ENCODE measurements at regions not wholly inside any gene's neighbourhood (a gene's known extent, or its start where the extent isn't known, plus 50 kb on each side); places are given as distances from the start of the nearest gene placed in this dataset.

GRCh38 chr6:108795814-108796213 is 52.4 kb upstream of the ARMC2 start:
- Histone ChIP-seq H3K9me3 (no peaks in the 10 kb centered on the region), H3K4me1 (peaks cover 0 to 10% (median 0%) of the 10 kb centered on the region in 4 donors), H3K27me3 (no peaks in the 10 kb centered on the region), H3K27ac (no peak overlapping the region), H3K4me3 (no peak overlapping the region), H3K36me3 (no peaks in the 10 kb centered on the region)
- TF ChIP-seq POLR2A (IDR thresholded peaks at IDR 0.05) (no peak), POLR2AphosphoS5 (IDR thresholded peaks at IDR 0.05) (no peak), EP300 (IDR thresholded peaks at IDR 0.05; ENCODE audit: low read depth) (no peak)
- TF ChIP-seq, protein P1, sequence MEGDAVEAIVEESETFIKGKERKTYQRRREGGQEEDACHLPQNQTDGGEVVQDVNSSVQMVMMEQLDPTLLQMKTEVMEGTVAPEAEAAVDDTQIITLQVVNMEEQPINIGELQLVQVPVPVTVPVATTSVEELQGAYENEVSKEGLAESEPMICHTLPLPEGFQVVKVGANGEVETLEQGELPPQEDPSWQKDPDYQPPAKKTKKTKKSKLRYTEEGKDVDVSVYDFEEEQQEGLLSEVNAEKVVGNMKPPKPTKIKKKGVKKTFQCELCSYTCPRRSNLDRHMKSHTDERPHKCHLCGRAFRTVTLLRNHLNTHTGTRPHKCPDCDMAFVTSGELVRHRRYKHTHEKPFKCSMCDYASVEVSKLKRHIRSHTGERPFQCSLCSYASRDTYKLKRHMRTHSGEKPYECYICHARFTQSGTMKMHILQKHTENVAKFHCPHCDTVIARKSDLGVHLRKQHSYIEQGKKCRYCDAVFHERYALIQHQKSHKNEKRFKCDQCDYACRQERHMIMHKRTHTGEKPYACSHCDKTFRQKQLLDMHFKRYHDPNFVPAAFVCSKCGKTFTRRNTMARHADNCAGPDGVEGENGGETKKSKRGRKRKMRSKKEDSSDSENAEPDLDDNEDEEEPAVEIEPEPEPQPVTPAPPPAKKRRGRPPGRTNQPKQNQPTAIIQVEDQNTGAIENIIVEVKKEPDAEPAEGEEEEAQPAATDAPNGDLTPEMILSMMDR (IDR thresholded peaks at IDR 0.05), result no peak
- in situ Hi-C loops (cut with MboI; ENCODE audit: low pct_ligation_motif_present in 1 of 4, low pct_unique_long_range_greater_than_20kb in 1 of 4, low sequenced_read_pairs in 3 of 4), result no loop called here
- WGBS, 2 donors (ENCODE audit: low coverage in 1 of 2), result 85 to 97% methylated on average over 5 of the region's 5 CpGs
- no peak for DNase-seq
- intact Hi-C loops (cut with DNase I; ENCODE audit: low total_unique reads), result no loop called here

- Histone ChIP-seq H3K9me3 (no peaks in the 10 kb centered on the region), H3K4me3 (no peak overlapping the region), H3K27me3 (no peaks in the 10 kb centered on the region), H3K27ac (no peak overlapping the region), H3K4me1 (peaks cover 0 to 13% (median 0%) of the 10 kb centered on the region in 4 donors), H3K36me3 (no peaks in the 10 kb centered on the region)
- no peak for DNase-seq
- WGBS, 2 donors (ENCODE audit: low coverage in 1 of 2), result 64 to 65% methylated on average over 3 of the region's 3 CpGs
- TF ChIP-seq POLR2AphosphoS5 (IDR thresholded peaks at IDR 0.05) (no peak), EP300 (IDR thresholded peaks at IDR 0.05; ENCODE audit: low read depth) (no peak), POLR2A (IDR thresholded peaks at IDR 0.05) (no peak)
- TF ChIP-seq, protein P1 (IDR thresholded peaks at IDR 0.05), result no peak
- intact Hi-C loops (cut with DNase I; ENCODE audit: low total_unique reads), result no loop called here
- in situ Hi-C loops (cut with MboI; ENCODE audit: low pct_ligation_motif_present in 1 of 4, low pct_unique_long_range_greater_than_20kb in 1 of 4, low sequenced_read_pairs in 3 of 4), result no loop called here
Observed at GRCh38 chr6:108796875-108797274, 51.3 kb upstream of the ARMC2 start.

GRCh38 chr6:108797951-108798669 is 50.1 kb upstream of the ARMC2 start:
- TF ChIP-seq POLR2AphosphoS5 (IDR thresholded peaks at IDR 0.05) (no peak), POLR2A (IDR thresholded peaks at IDR 0.05) (no peak), EP300 (IDR thresholded peaks at IDR 0.05; ENCODE audit: low read depth) (no peak)
- TF ChIP-seq, protein P1 (IDR thresholded peaks at IDR 0.05), result no peak
- no peaks in the 10 kb centered on the region for H3K36me3 ChIP-seq
- intact Hi-C loops (cut with DNase I; ENCODE audit: low total_unique reads) (no loop called here), in situ Hi-C loops (cut with MboI; ENCODE audit: low pct_ligation_motif_present in 1 of 4, low pct_unique_long_range_greater_than_20kb in 1 of 4, low sequenced_read_pairs in 3 of 4) (no loop called here)
- no peaks in the 10 kb centered on the region for H3K27me3 ChIP-seq
- WGBS, 2 donors (ENCODE audit: low coverage in 1 of 2), result 63 to 67% methylated on average over 2 to 11 of the region's 11 CpGs
- H3K27ac ChIP-seq, result peak overlapping the region in 1 of 4 donors; percentile 15
- no peak overlapping the region for H3K4me3 ChIP-seq
- DNase-seq, result no peak
- peaks cover 0 to 13% (median 0%) of the 10 kb centered on the region in 4 donors for H3K4me1 ChIP-seq
- H3K9me3 ChIP-seq, result no peaks in the 10 kb centered on the region

Measured in transverse colon (tissue), 4 donors.